GM12878 (cell line): ENCODE measurements at regions not wholly inside any gene's neighbourhood (a gene's known extent, or its start where the extent isn't known, plus 50 kb on each side); places are given as distances from the start of the nearest gene placed in this dataset.

Source experiments
- CTCF ChIP-seq, 3 experiments: IDR thresholded peaks in 2 of 3; conservative IDR thresholded peaks in 1 of 3; 2 replicates each; pipeline ENCODE4 v1.5.1; 2011; ENCODE audit warnings: low read depth in 3 of 3, low read length in 3 of 3, mild to moderate bottlenecking in 3 of 3, control low read depth in 2 of 3, moderate library complexity in 2 of 3, inconsistent platforms in 1 of 3, mixed read lengths in 1 of 3; ENCODE audit not compliant: control insufficient read depth in 2 of 3, insufficient read depth in 1 of 3; ENCODE audit errors: extremely low read depth in 1 of 3
- EGR1 ChIP-seq, 2 experiments: IDR thresholded peaks; 1 replicate in 1 of 2; 2 replicates in 1 of 2; pipeline ENCODE4 v1.6.1; 2011 to 2012; ENCODE audit warnings: low read depth in 2 of 2, low read length in 2 of 2, borderline replicate concordance in 1 of 2, mild to moderate bottlenecking in 1 of 2, moderate library complexity in 1 of 2
- FOXM1 ChIP-seq: IDR thresholded peaks from 2 replicates; pipeline ENCODE4 v1.6.1; 2012; ENCODE audit warnings: low read depth, mild to moderate bottlenecking, inconsistent platforms, low read length, moderate library complexity
- JUND ChIP-seq: IDR thresholded peaks from 2 replicates; pipeline ENCODE4 v1.6.1; 2012; ENCODE audit warnings: low read depth, mild to moderate bottlenecking, low read length, improper control_type of control experiment, moderate library complexity
- KDM1A ChIP-seq: fragments of 200-600 bp; sonication (generic); IDR thresholded peaks from 2 replicates; pipeline ENCODE4 v1.6.1; 2016; ENCODE audit warnings: borderline replicate concordance
- MAX ChIP-seq: IDR thresholded peaks from 2 replicates; pipeline ENCODE4 v1.6.1; 2012; ENCODE audit warnings: low read depth, low read length, improper control_type of control experiment
- MLLT1 ChIP-seq: fragments of 450-650 bp; IDR thresholded peaks from 2 replicates; pipeline ENCODE4 v1.6.1; 2016; ENCODE audit warnings: mild to moderate bottlenecking
- NR2C2 ChIP-seq: IDR thresholded peaks from 2 replicates; pipeline ENCODE4 v1.6.1; 2011; ENCODE audit warnings: borderline replicate concordance, low read depth; ENCODE audit not compliant: control insufficient read depth, insufficient read length
- POLR2A ChIP-seq: IDR thresholded peaks from 2 replicates; pipeline ENCODE4 v1.6.1; 2011; ENCODE audit warnings: low read depth, mild to moderate bottlenecking, low read length
- RAD51 ChIP-seq: fragments of 450-650 bp; IDR thresholded peaks from 2 replicates; pipeline ENCODE4 v1.6.1; 2016; ENCODE audit warnings: moderate library complexity, mild to moderate bottlenecking, inconsistent platforms
- SMC3 ChIP-seq: IDR thresholded peaks from 2 replicates; pipeline ENCODE4 v1.6.1; 2011; ENCODE audit warnings: low read length, improper control_type of control experiment, borderline replicate concordance
- SUPT20H ChIP-seq: IDR thresholded peaks from 2 replicates; pipeline ENCODE4 v1.6.1; 2011; ENCODE audit warnings: low read depth, mild to moderate bottlenecking, low read length, moderate library complexity, borderline replicate concordance; ENCODE audit not compliant: control insufficient read depth
- USF1 ChIP-seq: IDR thresholded peaks from 2 replicates; pipeline ENCODE4 v1.6.1; 2011; ENCODE audit warnings: borderline replicate concordance, low read depth, mild to moderate bottlenecking, moderate library complexity, mixed read lengths, low read length; ENCODE audit not compliant: insufficient read depth; ENCODE audit errors: extremely low read length

GRCh38 chr6:27782748-27783147 lies 129.4 kb downstream of the OR2B2 start:
- TF ChIP-seq POLR2A (no peak), KDM1A (no peak), RAD51 (no peak), MLLT1 (no peak), USF1 (no peak), NR2C2 (no peak), CTCF (IDR thresholded peaks at IDR 0.05 in 2 of 3, conservative IDR thresholded peaks at IDR 0.05 in 1 of 3; ENCODE audit: control insufficient read depth in 2 of 3, extremely low read depth in 1 of 3, insufficient read depth in 1 of 3, low read depth in 3 of 3, low read length in 3 of 3) (no peak), JUND (no peak), SMC3 (no peak), FOXM1 (no peak), MAX (no peak), SUPT20H (no peak), EGR1 (IDR thresholded peaks at IDR 0.05; ENCODE audit: borderline replicate concordance in 1 of 2, low read depth in 2 of 2, low read length in 2 of 2) (no peak)
